CD4-positive, alpha-beta T cell treated with Interleukin-1 beta for 1 hour (primary cell): ENCODE measurements at regions not wholly inside any gene's neighbourhood (a gene's known extent, or its start where the extent isn't known, plus 50 kb on each side); places are given as distances from the start of the nearest gene placed in this dataset.
A peak's percentile ranks its signal among the peaks of the same experiment; 100 is the strongest.
"Not testable (repeated sequence)": the region's sequence is repeated elsewhere in the genome, so short reads cannot be mapped to it uniquely, and the experiment has no call there.

Experiments used
- DNase-seq, 2 donors: peaks; one replicate each; pipeline ENCODE4 v3.0.0-alpha.2; 2020 to 2022

- DNase-seq = no peak
Measured at GRCh38 chr6:150684161-150684560, 84.5 kb downstream of the PLEKHG1 start.

DNA sequence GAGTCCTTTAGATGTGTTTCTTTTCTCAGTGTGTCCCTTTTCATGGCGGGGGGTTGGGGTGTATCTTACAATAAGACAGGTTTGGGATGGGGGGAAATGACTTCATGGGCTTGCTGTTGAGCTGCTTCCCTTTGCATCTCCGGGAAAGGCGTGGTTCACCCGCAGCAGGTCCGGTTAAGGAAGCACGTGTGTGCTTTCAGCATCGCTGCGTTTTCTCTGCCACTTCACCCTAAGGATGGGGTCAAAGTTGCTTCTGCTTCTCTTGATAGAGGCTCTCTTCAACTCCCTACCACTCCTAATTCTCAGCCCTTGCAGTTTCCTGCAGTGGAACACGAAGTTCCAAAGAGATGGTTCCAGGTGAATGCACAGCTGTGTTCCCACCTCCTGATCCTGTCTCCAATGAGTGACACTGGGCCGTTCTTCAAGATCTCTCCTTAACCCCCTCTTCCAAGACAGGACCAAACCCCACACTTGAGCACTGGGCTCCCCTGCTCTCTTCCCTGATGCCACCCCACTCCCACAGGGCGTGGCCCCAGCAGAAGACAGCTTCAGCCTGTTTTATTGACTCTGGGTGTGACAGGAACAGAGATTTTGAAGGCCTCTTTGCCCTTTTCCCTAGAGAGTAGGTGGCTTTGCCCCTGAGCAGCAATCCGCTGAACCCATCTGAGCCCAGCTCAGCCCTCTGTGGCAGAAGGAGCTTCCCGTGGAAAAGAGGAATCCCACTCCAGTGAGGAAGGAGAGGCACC lies 85.2 kb downstream of the PLEKHG1 start:
- DNase-seq = peak in 1 of 2 donors; percentile 54

DNA sequence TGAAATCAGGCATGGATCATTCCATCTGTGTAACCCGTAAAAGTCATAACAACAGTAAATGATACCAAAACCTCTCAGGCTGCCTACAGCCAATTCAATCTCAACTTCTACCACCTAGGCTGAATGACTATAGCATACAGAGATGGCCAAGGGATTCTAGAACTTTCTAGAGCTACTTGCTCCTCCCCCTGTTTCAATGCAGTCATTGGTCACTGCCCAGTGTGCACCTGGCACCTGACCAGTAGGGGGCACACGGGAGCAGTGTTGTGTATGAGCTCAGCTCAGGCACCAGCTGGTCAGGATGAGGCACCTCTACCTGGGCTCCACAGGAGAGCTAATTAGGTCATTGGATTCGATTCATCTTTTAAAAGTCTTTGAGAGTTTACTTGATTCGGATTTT lies 86.2 kb downstream of the PLEKHG1 start:
- peak; percentile 33 to 62 for DNase-seq

DNA sequence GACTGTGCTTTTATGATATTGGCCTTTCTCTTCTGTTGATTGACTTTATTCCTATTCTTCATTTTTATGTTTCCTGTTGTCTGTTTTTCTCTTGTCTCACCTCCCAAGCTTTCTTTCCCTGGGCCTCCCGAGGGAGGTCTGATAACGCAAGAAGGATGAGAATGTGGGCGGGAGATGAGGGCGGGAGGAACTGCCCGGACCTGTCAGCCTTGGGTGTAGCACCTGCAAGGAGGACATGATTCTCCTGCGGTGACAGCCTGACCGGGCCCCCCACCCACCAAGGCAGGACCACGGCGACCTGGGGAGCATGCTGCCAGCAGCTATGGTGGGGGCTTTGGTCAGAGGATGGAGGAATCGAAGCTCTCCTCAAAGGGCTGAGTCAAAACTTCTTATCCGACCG lies 86.9 kb downstream of the PLEKHG1 start:
- no peak for DNase-seq

DNA sequence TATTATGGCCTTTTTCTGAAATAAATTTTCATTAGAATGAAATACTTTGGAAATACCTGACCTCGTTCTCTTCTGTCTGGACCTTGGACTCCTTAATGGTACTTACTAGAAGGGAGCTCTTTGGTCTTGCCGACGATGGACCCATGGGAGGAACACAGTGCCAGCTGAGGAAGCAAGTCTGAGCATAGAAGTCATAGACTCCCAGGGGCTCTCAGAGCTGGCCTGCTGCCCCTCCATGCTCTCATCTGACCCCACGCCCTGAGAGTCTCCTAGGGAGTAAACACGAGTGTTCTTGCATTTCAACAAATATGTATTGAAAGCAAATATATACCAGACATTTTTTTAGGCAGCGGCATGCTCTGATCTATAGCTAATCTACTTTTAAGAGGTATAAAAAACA lies 87.8 kb downstream of the PLEKHG1 start:
- no peak for DNase-seq

GRCh38 chr6:150689900-150690590 lies 90.4 kb downstream of the PLEKHG1 start:
- no peak for DNase-seq

- no peak for DNase-seq
Measured at GRCh38 chr6:150690681-150691080, 91.0 kb downstream of the PLEKHG1 start.

GRCh38 chr6:150691463-150691862 lies 91.8 kb downstream of the PLEKHG1 start:
- no peak for DNase-seq

- DNase-seq = no peak
Measured at GRCh38 chr6:150692604-150693003, 92.9 kb downstream of the PLEKHG1 start.

- DNase-seq = no peak
Measured at GRCh38 chr6:150694889-150695288, 95.2 kb downstream of the PLEKHG1 start.

GRCh38 chr6:150695652-150696051 lies 96.0 kb downstream of the PLEKHG1 start:
- no peak for DNase-seq

GRCh38 chr6:150696190-150696589 lies 96.5 kb downstream of the PLEKHG1 start:
- no peak for DNase-seq

DNA sequence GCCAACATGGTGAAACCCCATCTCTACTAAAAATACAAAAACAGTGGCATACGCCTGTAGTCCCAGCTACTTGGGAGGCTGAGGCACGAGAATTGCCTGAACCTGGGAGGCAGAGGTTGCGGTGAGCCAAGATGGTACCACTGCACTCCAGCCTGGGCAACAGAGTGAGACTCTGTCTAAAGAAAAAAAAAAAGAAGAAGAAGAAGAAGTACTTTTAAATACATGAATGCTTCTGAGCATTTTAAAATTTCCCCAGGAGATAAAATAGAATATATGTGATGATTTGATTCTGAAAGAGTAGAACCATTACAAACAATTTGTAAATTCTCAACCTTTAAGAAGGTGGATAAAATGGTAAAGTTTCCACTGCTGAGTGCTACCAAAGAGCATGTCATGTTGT lies 97.2 kb downstream of the PLEKHG1 start:
- DNase-seq = not testable (repeated sequence)

DNA sequence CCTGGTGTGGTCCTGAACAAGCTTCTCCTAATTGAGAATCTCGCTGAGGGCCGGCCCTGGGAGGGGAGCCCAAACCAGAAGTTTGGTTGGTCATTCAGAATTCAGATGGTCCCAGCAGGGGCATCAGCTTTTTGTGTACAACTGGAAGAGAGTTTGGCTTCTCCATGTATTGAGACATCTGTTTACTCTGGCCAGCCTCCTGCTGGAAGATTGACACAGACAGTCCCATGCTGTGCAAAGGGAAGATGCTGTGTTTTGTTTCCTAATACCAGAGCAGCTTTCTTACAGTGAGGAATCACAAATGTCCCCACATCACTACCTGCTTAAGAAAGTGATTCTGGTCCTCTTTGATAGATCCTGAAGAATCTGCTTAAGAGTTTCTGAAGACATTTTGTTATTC lies 97.8 kb downstream of the PLEKHG1 start:
- DNase-seq = no peak

DNA sequence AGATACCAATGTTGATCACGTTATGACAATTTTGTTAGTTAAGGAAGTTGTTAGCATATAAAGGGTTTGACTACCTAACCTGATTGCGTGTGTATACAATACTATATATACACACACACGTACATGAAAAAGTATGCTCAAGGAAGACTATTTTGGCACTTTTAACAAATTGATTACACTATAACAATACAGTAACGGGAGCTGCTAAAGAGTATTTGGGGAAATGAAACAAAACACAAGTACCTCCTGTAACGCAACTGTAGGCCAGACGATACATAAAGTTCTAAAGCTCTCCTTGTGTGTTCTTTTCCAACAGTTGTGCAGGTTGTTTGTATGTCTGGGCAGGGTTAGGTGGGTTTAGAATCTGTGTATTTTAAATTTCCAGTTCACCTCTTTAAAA lies 98.7 kb downstream of the PLEKHG1 start:
- DNase-seq = no peak

- DNase-seq = peak in 1 of 2 donors; percentile 58
Measured at GRCh38 chr6:150702675-150703074, 103.0 kb downstream of the PLEKHG1 start.

DNA sequence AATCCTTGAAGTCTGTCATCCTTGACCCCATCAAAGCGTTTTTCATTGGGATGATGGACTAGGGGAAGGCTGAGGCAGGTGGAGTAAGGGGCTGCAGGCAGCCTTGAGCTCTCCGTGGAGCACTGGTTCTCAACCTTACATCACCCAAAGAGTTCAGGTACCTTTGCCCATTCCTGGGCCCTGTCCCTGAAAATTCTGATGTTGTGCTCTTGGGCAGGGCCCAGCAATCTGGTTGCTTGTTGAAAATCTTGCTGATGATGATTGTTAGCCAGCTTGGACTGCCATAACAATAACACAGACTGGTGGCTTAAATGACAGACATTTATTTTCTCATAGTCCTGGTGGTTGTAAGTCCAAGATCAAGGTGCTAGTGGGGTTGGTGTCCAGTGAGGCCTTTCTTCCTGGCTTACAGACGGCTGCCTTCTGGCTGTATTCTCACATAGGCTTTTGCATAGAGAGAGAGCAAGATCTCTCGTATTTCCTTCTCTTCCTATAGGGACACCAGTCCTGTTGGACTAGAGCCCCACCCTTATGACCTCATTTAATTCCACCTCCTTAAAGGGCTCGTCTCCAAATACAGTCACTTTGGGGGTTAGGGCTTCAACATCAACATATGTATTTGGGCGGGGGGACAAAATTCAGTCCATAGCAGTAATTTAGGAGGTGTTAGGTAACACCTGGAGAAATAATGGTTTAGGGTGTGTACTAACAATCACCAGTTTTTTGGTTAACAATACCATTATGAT lies 104.9 kb downstream of the PLEKHG1 start:
- no peak for DNase-seq

GRCh38 chr6:150705392-150705791 lies 105.7 kb downstream of the PLEKHG1 start:
- no peak for DNase-seq

GRCh38 chr6:150710236-150710635 lies 110.6 kb downstream of the PLEKHG1 start:
- no peak for DNase-seq

DNA sequence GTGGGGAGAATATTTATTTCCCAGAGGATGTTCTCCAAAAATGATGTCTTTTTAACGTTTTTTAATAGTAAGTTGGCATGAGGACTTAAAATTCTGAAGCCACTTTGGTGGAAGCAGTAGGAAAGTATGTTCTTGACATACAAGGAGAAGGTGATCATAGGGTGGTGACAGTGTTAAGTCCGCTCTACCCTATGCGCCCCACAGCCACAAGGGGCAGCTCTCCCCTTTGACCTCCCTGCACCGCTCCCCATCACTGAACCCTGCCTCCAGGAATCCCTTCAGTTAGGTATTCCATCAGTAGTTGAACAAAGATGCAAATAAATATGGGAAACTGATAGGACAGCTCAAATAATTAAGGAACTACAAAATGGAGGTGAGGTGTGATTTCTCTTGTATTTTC lies 111.4 kb downstream of the PLEKHG1 start:
- no peak for DNase-seq

- DNase-seq = no peak
Measured at GRCh38 chr6:150711584-150712504, 112.2 kb downstream of the PLEKHG1 start.

DNA sequence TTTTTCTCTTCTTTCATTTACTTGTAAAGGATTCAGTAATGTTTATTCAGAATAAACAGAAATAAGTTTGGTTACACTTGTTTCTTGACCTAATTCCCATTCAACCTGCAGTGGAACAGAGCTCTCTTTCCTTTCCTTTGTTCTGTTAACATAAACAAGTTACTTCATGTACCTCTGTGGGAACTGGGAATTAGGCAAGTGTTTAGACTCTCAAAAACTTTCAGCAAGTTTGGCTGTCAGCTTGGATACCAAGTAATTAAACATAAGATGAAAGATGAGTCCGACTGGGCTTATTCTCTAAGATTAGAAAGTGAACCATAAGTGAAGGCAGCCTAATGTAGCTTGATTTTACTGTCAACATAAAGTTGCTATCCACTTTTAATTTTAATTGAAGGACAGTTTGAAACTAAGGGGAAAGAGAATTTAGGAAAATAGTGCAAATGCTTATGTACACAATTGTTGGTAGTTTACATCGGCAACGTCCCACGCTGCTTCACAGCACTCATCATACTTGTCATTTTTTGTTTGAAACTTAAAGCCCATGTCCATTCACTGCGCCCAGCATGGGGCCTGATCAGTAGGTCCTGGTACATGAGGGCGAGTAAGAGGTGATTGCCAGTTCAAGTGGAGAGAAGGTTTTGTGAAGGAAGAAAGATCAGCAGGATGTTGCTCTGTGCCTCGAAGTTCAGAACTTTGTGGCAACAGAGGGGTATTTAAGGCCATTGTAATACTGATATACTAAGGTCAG lies 113.0 kb downstream of the PLEKHG1 start:
- DNase-seq = no peak
